Prostate gland (tissue), 2 donors: ENCODE measurements at regions not wholly inside any gene's neighbourhood (a gene's known extent, or its start where the extent isn't known, plus 50 kb on each side); places are given as distances from the start of the nearest gene placed in this dataset.

Experiments
- DNase-seq: peaks from one replicate; pipeline ENCODE4 v3.0.0-alpha.2; 2019; ENCODE audit warnings: low spot score
- H3K27ac ChIP-seq, 2 donors: fragments of 200-600 bp; sonication (generic); 2 replicates each; pipeline ENCODE4 v1.5.1; 2017 to 2019
- H3K27me3 ChIP-seq: fragments of 200-600 bp; sonication (generic); replicated peaks from 2 replicates; pipeline ENCODE4 v1.5.1; 2019; ENCODE audit not compliant: insufficient read depth
- H3K36me3 ChIP-seq, 2 donors: fragments of 200-600 bp; sonication (generic); 1 replicate in 1 of 2; 2 replicates in 1 of 2; pipeline versions ENCODE4 v1.5.1 to v1.8.1; 2017 to 2019
- H3K4me1 ChIP-seq: fragments of 200-600 bp; sonication (generic); replicated peaks from 2 replicates; pipeline ENCODE4 v1.5.1; 2019
- H3K4me3 ChIP-seq, 2 donors: fragments of 200-600 bp; sonication (generic); 2 replicates each; pipeline ENCODE4 v1.5.1; 2017 to 2019
- H3K9me3 ChIP-seq: fragments of 200-600 bp; sonication (generic); 2 replicates; pipeline ENCODE4 v1.5.1; 2017
- POLR2A ChIP-seq: fragments of 450-650 bp; IDR thresholded peaks from one replicate; pipeline ENCODE4 v1.6.1; 2016; ENCODE audit warnings: antibody characterized with exemption, mild to moderate bottlenecking
- POLR2AphosphoS5 ChIP-seq: sonication (generic); formaldehyde crosslinking; IDR thresholded peaks from one replicate; pipeline ENCODE4 v1.6.1; 2017; ENCODE audit warnings: antibody characterized with exemption
- WGBS: methylation state at CpG from one replicate; pipeline ENCODE4 v1.1.5; 2018; 5-methylcytosine and 5-hydroxymethylcytosine counted together
- intact Hi-C: fragments of 100-400 bp; cut with DNase I; formaldehyde crosslinking; loops from one replicate; pipeline ENCODE4 v1.14.2; 2022
- TF ChIP-seq, protein P1 (sequence below), 4 experiments: fragments of 200-600 bp in 2 of 4; fragments of 450-650 bp in 2 of 4; sonication (generic) in 2 of 4; IDR thresholded peaks; 1 replicate in 3 of 4; 2 replicates in 1 of 4; pipeline ENCODE4 v1.5.1; 2016 to 2019; ENCODE audit warnings: antibody characterized with exemption in 4 of 4, mild to moderate bottlenecking in 2 of 4, moderate library complexity in 2 of 4

DNA sequence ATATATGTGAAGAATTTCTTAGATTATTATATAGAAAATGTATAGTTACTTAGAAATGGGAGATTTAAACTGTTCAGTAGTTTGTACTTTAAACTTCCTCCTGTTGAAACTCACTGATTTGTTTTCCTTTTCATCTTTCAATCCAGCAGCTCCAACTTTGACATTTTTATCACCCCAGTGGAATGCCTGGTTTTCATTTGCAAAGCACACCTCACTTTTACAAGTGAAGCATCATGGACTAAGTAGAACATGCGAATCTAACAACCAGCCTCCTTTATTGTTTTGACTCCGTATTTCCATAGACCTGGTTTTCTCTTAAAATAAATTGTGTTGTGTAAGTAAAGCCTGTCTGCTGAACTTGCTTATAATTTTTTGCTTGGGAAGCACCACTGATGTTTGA lies 97.8 kb upstream of the ROBO2 start:
- H3K27me3 ChIP-seq: no peaks in the 10 kb centered on the region
- no peaks in the 10 kb centered on the region for H3K9me3 ChIP-seq
- TF ChIP-seq POLR2A: no peak
- TF ChIP-seq, protein P1, sequence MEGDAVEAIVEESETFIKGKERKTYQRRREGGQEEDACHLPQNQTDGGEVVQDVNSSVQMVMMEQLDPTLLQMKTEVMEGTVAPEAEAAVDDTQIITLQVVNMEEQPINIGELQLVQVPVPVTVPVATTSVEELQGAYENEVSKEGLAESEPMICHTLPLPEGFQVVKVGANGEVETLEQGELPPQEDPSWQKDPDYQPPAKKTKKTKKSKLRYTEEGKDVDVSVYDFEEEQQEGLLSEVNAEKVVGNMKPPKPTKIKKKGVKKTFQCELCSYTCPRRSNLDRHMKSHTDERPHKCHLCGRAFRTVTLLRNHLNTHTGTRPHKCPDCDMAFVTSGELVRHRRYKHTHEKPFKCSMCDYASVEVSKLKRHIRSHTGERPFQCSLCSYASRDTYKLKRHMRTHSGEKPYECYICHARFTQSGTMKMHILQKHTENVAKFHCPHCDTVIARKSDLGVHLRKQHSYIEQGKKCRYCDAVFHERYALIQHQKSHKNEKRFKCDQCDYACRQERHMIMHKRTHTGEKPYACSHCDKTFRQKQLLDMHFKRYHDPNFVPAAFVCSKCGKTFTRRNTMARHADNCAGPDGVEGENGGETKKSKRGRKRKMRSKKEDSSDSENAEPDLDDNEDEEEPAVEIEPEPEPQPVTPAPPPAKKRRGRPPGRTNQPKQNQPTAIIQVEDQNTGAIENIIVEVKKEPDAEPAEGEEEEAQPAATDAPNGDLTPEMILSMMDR (IDR thresholded peaks at IDR 0.05): no peak
- TF ChIP-seq POLR2AphosphoS5: no peak
- DNase-seq: no peak
- no peaks in the 10 kb centered on the region for H3K4me1 ChIP-seq
- H3K27ac ChIP-seq: no peak overlapping the region
- H3K36me3 ChIP-seq: no peaks in the 10 kb centered on the region
- WGBS: 43% methylated on average over 2 of the region's 2 CpGs
- intact Hi-C loops: no loop called here
- no peak overlapping the region for H3K4me3 ChIP-seq

DNA sequence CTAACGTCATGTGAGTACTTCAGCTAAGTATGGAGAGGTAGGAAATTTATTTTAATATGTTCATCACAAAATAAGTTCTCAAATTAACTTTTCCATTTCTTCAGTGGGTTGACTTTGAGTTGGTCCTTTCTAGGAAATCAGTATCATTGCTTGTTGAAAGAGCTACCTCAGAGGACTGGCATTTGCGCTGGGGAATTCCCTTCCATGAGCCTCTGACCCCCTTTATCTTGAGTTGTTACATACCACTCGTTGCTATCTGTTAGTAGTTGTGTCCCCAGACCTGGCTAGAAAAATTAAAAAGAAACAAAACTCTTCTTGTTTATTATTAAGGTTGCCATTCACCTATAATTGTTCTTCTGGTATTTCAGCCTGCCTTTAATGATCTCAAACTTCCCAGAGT lies 96.8 kb upstream of the ROBO2 start:
- TF ChIP-seq POLR2AphosphoS5: no peak
- H3K4me3 ChIP-seq: no peak overlapping the region
- 57% methylated on average over 3 of the region's 3 CpGs for WGBS
- H3K27ac ChIP-seq: no peak overlapping the region
- H3K27me3 ChIP-seq: no peaks in the 10 kb centered on the region
- intact Hi-C loops: no loop called here
- no peaks in the 10 kb centered on the region for H3K4me1 ChIP-seq
- DNase-seq: no peak
- no peaks in the 10 kb centered on the region for H3K9me3 ChIP-seq
- no peaks in the 10 kb centered on the region for H3K36me3 ChIP-seq

DNA sequence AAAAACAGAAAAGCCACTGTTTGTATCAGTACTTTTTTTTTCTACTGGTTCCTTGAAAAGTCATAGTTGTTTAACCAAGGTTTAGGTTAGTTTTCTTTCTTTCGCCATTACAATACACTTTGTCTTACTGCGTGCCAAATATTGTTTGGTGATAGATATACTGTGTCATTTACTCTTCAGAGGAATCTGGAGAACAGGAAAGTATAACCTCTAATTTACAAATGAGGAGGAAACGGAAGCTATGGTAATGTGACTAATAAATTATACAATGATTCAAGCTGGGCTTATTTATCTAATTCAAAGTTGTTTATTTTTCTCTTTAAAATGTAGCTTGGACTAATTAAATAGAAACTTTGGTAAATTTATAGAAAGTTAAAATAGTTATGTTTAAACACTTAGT lies 96.2 kb upstream of the ROBO2 start:
- WGBS: 53% methylated on average over 3 of the region's 3 CpGs
- Histone ChIP-seq H3K36me3 (no peaks in the 10 kb centered on the region), H3K4me3 (no peak overlapping the region), H3K9me3 (no peaks in the 10 kb centered on the region), H3K4me1 (no peaks in the 10 kb centered on the region), H3K27ac (no peak overlapping the region), H3K27me3 (no peaks in the 10 kb centered on the region)
- intact Hi-C loops: no loop called here
- no peak for DNase-seq
- no peak for TF ChIP-seq POLR2AphosphoS5
- no peak for TF ChIP-seq POLR2A
- TF ChIP-seq, protein P1 (IDR thresholded peaks at IDR 0.05): no peak

DNA sequence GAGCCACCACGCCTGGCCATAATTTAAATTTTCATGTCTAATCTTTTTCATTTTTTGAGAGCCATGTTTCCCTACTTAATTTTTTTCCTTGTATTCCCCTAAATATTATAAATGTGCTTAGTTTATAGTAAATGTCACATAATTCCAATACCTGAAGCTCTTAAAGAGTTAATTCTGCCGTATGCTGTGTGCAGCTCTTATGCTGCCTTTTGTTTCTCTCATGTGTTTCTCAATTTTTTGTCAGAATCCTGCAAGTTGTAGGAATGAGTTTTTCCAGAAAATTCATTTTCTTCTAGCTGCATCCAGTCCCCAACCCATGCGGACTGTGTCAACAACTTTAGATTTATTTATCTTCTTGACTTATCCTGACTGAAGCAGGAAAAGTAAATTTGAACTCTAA lies 90.9 kb upstream of the ROBO2 start:
- 83% methylated on average over 3 of the region's 3 CpGs for WGBS
- H3K4me3 ChIP-seq: no peak overlapping the region
- H3K4me1 ChIP-seq: no peaks in the 10 kb centered on the region
- TF ChIP-seq, protein P1 (IDR thresholded peaks at IDR 0.05): no peak
- TF ChIP-seq POLR2A: no peak
- no peak for TF ChIP-seq POLR2AphosphoS5
- H3K9me3 ChIP-seq: no peaks in the 10 kb centered on the region
- H3K27ac ChIP-seq: no peak overlapping the region
- intact Hi-C loops: no loop called here
- no peaks in the 10 kb centered on the region for H3K36me3 ChIP-seq
- DNase-seq: no peak
- H3K27me3 ChIP-seq: no peaks in the 10 kb centered on the region

DNA sequence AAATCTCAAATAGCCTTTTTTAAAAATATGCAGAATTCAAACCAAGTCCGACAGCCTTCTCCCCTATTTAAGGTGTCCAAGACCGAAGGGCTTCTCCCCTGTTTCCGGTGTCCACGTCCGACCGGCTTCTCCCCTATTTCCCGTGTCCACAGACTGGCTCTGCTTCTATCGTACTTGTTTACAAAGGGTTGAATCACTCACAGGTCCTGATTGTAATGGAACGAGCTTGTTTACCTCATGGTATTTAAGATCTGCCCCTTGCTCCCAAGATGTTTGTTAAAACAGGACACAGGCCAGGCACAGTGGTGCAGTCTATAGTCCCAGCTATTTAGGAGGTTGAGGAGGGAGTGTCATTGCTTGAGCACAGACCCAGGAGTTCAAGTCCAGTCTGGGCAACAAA lies 90.4 kb upstream of the ROBO2 start:
- no peak for DNase-seq
- 79% methylated on average over 9 of the region's 9 CpGs for WGBS
- no peak overlapping the region for H3K4me3 ChIP-seq
- intact Hi-C loops: no loop called here
- H3K27ac ChIP-seq: no peak overlapping the region
- H3K36me3 ChIP-seq: no peaks in the 10 kb centered on the region
- TF ChIP-seq, protein P1 (IDR thresholded peaks at IDR 0.05): no peak
- TF ChIP-seq POLR2A (no peak), POLR2AphosphoS5 (no peak)
- H3K27me3 ChIP-seq: no peaks in the 10 kb centered on the region
- no peaks in the 10 kb centered on the region for H3K9me3 ChIP-seq
- H3K4me1 ChIP-seq: no peaks in the 10 kb centered on the region
